ENCODE measurements at regions not wholly inside any gene's neighbourhood (a gene's known extent, or its start where the extent isn't known, plus 50 kb on each side); places are given as distances from the start of the nearest gene placed in this dataset.
A peak's percentile ranks its signal among the peaks of the same experiment; 100 is the strongest.

GRCh38 chr2:42860319-42861094, 68.1 kb upstream of the HAAO start:
- TF ChIP-seq CTCF (IDR thresholded peaks at IDR 0.05; ENCODE audit: low read depth, low read length) (no peak), POLR2A (IDR thresholded peaks at IDR 0.05; ENCODE audit: extremely low read depth, insufficient read length) (no peak), MAX (IDR thresholded peaks at IDR 0.05; ENCODE audit: low read depth, low read length) (0 out of 2 replicates have a peak, but pooled peaks have one; percentile 24)
